Adipose tissue (tissue), 3 donors: ENCODE measurements at regions not wholly inside any gene's neighbourhood (a gene's known extent, or its start where the extent isn't known, plus 50 kb on each side); places are given as distances from the start of the nearest gene placed in this dataset.

Experiments used
- H3K27ac ChIP-seq: one replicate; pipeline ENCODE4 v1.5.1; 2013; ENCODE audit warnings: low read depth, low read length
- WGBS, 3 donors: extraction: QIAGEN DNeasy Blood & Tissue Kit; methylation state at CpG; one replicate each; pipeline ENCODE4 v1.1.7; 2013; 5-methylcytosine and 5-hydroxymethylcytosine counted together
- donor health status: healthy with polysubstance abuse.
- donor health status: Bipolar disorder and iron deficiency.
- donor health status: healthy.

GRCh38 chr12:92036771-92037453 is 108.7 kb downstream of the BTG1 start:
- H3K27ac ChIP-seq = no peak overlapping the region
- 90 to 92% (median 91%) methylated on average over 6 of the region's 6 CpGs for WGBS, 3 donors

- 84 to 91% (median 89%) methylated on average over 7 of the region's 7 CpGs for WGBS, 3 donors
- no peak overlapping the region for H3K27ac ChIP-seq
Measured at GRCh38 chr12:92036061-92036620, 109.5 kb downstream of the BTG1 start.

- WGBS, 3 donors = 70 to 85% (median 81%) methylated on average over 1 of the region's 1 CpG
Measured at GRCh38 chr12:92035477-92035876, 110.2 kb downstream of the BTG1 start.

GRCh38 chr12:92034858-92035401 is 110.7 kb downstream of the BTG1 start:
- 1% methylated on average over 10 of the region's 10 CpGs for WGBS, 3 donors
- no peak overlapping the region for H3K27ac ChIP-seq

More at GRCh38 chr12:92035477-92035876, 110.2 kb downstream of the BTG1 start:
- no peak overlapping the region for H3K27ac ChIP-seq

GRCh38 chr12:92034083-92034482 is 111.6 kb downstream of the BTG1 start:
- 44 to 85% (median 82%) methylated on average over 2 of the region's 2 CpGs for WGBS, 3 donors
- no peak overlapping the region for H3K27ac ChIP-seq

- no peak overlapping the region for H3K27ac ChIP-seq
- WGBS, 3 donors = 52 to 80% (median 76%) methylated on average over 3 of the region's 3 CpGs
Measured at GRCh38 chr12:92032965-92033364, 112.7 kb downstream of the BTG1 start.

- 41 to 85% (median 78%) methylated on average over 1 of the region's 1 CpG for WGBS, 3 donors
- no peak overlapping the region for H3K27ac ChIP-seq
Measured at GRCh38 chr12:92032101-92032500, 113.5 kb downstream of the BTG1 start.

- 5 to 22% (median 13%) methylated on average over 3 of the region's 3 CpGs for WGBS, 3 donors
- no peak overlapping the region for H3K27ac ChIP-seq
Measured at GRCh38 chr12:92030618-92031017, 115.0 kb downstream of the BTG1 start.

- no peak overlapping the region for H3K27ac ChIP-seq
- WGBS, 3 donors = 54 to 82% (median 72%) methylated on average over 3 of the region's 3 CpGs
Measured at GRCh38 chr12:92029902-92030586, 115.6 kb downstream of the BTG1 start.

- WGBS, 3 donors = 86 to 98% (median 96%) methylated on average over 2 of the region's 2 CpGs
- no peak overlapping the region for H3K27ac ChIP-seq
Measured at GRCh38 chr12:92029136-92029535, 116.5 kb downstream of the BTG1 start.

- H3K27ac ChIP-seq = no peak overlapping the region
- WGBS, 3 donors = 36 to 59% (median 52%) methylated on average over 1 of the region's 1 CpG
Measured at GRCh38 chr12:92028441-92028709, 117.3 kb downstream of the BTG1 start.

GRCh38 chr12:92027701-92028440 is 117.8 kb downstream of the BTG1 start:
- no peak overlapping the region for H3K27ac ChIP-seq
- WGBS, 3 donors = 75 to 83% (median 76%) methylated on average over 4 of the region's 4 CpGs

- no peak overlapping the region for H3K27ac ChIP-seq
- 80 to 91% (median 80%) methylated on average over 2 of the region's 2 CpGs for WGBS, 3 donors
Measured at GRCh38 chr12:92027243-92027642, 118.4 kb downstream of the BTG1 start.

- no peak overlapping the region for H3K27ac ChIP-seq
- WGBS, 3 donors = 64 to 94% (median 70%) methylated on average over 4 of the region's 4 CpGs
Measured at GRCh38 chr12:92025462-92026207, 120.0 kb downstream of the BTG1 start.

- WGBS, 3 donors = 55 to 97% (median 92%) methylated on average over 1 of the region's 1 CpG
- H3K27ac ChIP-seq = no peak overlapping the region
Measured at GRCh38 chr12:92022093-92022492, 123.6 kb downstream of the BTG1 start.

- H3K27ac ChIP-seq = no peak overlapping the region
- WGBS, 3 donors = 38 to 81% (median 65%) methylated on average over 1 of the region's 1 CpG
Measured at GRCh38 chr12:92021666-92022035, 124.0 kb downstream of the BTG1 start.

- 24 to 61% (median 61%) methylated on average over 6 of the region's 6 CpGs for WGBS, 3 donors
- no peak overlapping the region for H3K27ac ChIP-seq
Measured at GRCh38 chr12:92020983-92021665, 124.5 kb downstream of the BTG1 start.
